Renal cortical epithelial cell (primary cell): ENCODE measurements at regions not wholly inside any gene's neighbourhood (a gene's known extent, or its start where the extent isn't known, plus 50 kb on each side); places are given as distances from the start of the nearest gene placed in this dataset.

Experiments used
- DNase-seq: peaks from one replicate; pipeline ENCODE4 v3.0.0-alpha.2; 2011; ENCODE audit warnings: low read depth

- DNase-seq: no peak
Measured at GRCh38 chr11:45473341-45473895, 187.3 kb upstream of the SYT13 start.

GRCh38 chr11:45472716-45473317 lies 186.7 kb upstream of the SYT13 start:
- DNase-seq: no peak

- no peak for DNase-seq
Measured at GRCh38 chr11:45471266-45471665, 185.1 kb upstream of the SYT13 start.

GRCh38 chr11:45470794-45471167 lies 184.6 kb upstream of the SYT13 start:
- DNase-seq: no peak

- no peak for DNase-seq
Measured at GRCh38 chr11:45470151-45470793, 184.1 kb upstream of the SYT13 start.

- DNase-seq: no peak
Measured at GRCh38 chr11:45468267-45468856, 182.2 kb upstream of the SYT13 start.

GRCh38 chr11:45463541-45463940 lies 177.4 kb upstream of the SYT13 start:
- DNase-seq: no peak

- no peak for DNase-seq
Measured at GRCh38 chr11:45461514-45461913, 175.4 kb upstream of the SYT13 start.

- no peak for DNase-seq
Measured at GRCh38 chr11:45459491-45459890, 173.3 kb upstream of the SYT13 start.

GRCh38 chr11:45458269-45458668 lies 172.1 kb upstream of the SYT13 start:
- no peak for DNase-seq

GRCh38 chr11:45457649-45458048 lies 171.5 kb upstream of the SYT13 start:
- DNase-seq: no peak

GRCh38 chr11:45456686-45457085 lies 170.5 kb upstream of the SYT13 start:
- no peak for DNase-seq

GRCh38 chr11:45455536-45455935 lies 169.4 kb upstream of the SYT13 start:
- no peak for DNase-seq

GRCh38 chr11:45454917-45455401 lies 168.8 kb upstream of the SYT13 start:
- DNase-seq: no peak

GRCh38 chr11:45453721-45454120 lies 167.6 kb upstream of the SYT13 start:
- DNase-seq: no peak

GRCh38 chr11:45451766-45452440 lies 165.8 kb upstream of the SYT13 start:
- DNase-seq: no peak

- DNase-seq: no peak
Measured at GRCh38 chr11:45450189-45450588, 164.0 kb upstream of the SYT13 start.

- DNase-seq: no peak
Measured at GRCh38 chr11:45449036-45449601, 163.0 kb upstream of the SYT13 start.

- DNase-seq: no peak
Measured at GRCh38 chr11:45448561-45448960, 162.4 kb upstream of the SYT13 start.

- DNase-seq: no peak
Measured at GRCh38 chr11:45446998-45447397, 160.9 kb upstream of the SYT13 start.

GRCh38 chr11:45446434-45446833 lies 160.3 kb upstream of the SYT13 start:
- DNase-seq: no peak

GRCh38 chr11:45444796-45445195 lies 158.7 kb upstream of the SYT13 start:
- no peak for DNase-seq
